Brain microvascular endothelial cell (primary cell): ENCODE measurements at regions not wholly inside any gene's neighbourhood (a gene's known extent, or its start where the extent isn't known, plus 50 kb on each side); places are given as distances from the start of the nearest gene placed in this dataset.

ENCODE experiments used
- DNase-seq: peaks from one replicate; pipeline ENCODE4 v3.0.0-alpha.2; 2020
- H3K27ac ChIP-seq: fragments of 250-450 bp; sonication (Bioruptor Pico); 2 replicates; pipeline ENCODE4 v1.5.1; 2020; ENCODE audit warnings: mild to moderate bottlenecking, moderate library complexity
- H3K27me3 ChIP-seq: fragments of 250-450 bp; sonication (Bioruptor Pico); replicated peaks from 2 replicates; pipeline ENCODE4 v1.5.1; 2020; ENCODE audit warnings: mild to moderate bottlenecking
- H3K36me3 ChIP-seq: fragments of 250-450 bp; sonication (Bioruptor Pico); replicated peaks from 2 replicates; pipeline ENCODE4 v1.5.1; 2020; ENCODE audit warnings: mild to moderate bottlenecking
- H3K4me3 ChIP-seq: 2 replicates; pipeline ENCODE4 v1.5.1; 2011; ENCODE audit warnings: low read depth, mild to moderate bottlenecking, control low read depth, low read length, moderate library complexity
- in situ Hi-C: cut with HindIII; loops from 2 replicates; pipeline ENCODE4 v1.10.0; 2017; ENCODE audit warnings: low sequenced_read_pairs, low pct_ligation_motif_present
- TF ChIP-seq, protein P1 (sequence below): IDR thresholded peaks from 2 replicates; pipeline ENCODE4 v1.5.1; 2011; ENCODE audit warnings: low read depth, mild to moderate bottlenecking, moderate library complexity, low read length, control low read depth, inconsistent platforms; ENCODE audit errors: missing control alignments

DNA sequence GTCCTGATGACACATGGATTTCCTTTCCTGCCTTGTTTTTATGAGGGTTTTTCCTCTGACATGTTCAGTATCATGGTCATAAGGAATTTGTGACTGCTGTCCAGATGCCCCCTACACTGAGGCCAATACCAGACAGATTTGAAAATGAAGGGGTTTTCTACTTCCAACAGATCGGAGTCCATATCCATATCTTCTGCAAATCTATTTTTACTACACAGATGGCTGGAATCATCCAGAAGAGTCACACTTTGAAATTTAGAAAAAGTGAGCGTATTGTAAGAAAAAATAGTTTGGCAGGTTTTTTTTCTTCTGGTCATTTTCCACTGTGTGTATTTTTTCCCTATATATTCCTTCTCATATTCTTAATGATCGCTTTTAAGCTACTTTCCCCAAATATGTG lies 197.5 kb upstream of the LRRC3B start:
- no peaks in the 10 kb centered on the region for H3K27me3 ChIP-seq
- in situ Hi-C loops: no loop called here
- TF ChIP-seq, protein P1, sequence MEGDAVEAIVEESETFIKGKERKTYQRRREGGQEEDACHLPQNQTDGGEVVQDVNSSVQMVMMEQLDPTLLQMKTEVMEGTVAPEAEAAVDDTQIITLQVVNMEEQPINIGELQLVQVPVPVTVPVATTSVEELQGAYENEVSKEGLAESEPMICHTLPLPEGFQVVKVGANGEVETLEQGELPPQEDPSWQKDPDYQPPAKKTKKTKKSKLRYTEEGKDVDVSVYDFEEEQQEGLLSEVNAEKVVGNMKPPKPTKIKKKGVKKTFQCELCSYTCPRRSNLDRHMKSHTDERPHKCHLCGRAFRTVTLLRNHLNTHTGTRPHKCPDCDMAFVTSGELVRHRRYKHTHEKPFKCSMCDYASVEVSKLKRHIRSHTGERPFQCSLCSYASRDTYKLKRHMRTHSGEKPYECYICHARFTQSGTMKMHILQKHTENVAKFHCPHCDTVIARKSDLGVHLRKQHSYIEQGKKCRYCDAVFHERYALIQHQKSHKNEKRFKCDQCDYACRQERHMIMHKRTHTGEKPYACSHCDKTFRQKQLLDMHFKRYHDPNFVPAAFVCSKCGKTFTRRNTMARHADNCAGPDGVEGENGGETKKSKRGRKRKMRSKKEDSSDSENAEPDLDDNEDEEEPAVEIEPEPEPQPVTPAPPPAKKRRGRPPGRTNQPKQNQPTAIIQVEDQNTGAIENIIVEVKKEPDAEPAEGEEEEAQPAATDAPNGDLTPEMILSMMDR: no peak

DNA sequence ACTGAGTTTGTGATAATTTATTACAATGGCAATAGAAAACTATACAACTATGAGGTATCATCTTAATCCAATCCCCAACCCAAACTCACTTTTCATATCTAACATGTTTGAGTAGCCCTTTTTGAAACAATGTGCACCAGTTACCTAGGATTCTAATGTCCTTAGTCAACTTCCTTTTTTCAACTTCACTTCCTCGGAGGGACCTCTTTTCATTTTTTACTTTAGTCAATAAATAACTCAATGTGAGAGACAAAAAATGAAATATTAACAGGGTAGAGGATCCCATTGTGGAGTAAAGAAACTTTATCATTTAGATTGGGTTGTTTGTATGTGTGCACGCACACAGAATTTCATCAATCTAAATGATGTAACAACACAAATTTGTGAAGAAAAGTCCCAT lies 193.6 kb upstream of the LRRC3B start:
- Histone ChIP-seq H3K27ac (no peak overlapping the region), H3K27me3 (no peaks in the 10 kb centered on the region), H3K36me3 (no peaks in the 10 kb centered on the region), H3K4me3 (no peak overlapping the region)
- no peak for DNase-seq
- in situ Hi-C loops: no loop called here
- TF ChIP-seq, protein P1: no peak

More for the DNA sequence above, 197.5 kb upstream of the LRRC3B start:
- Histone ChIP-seq H3K4me3 (no peak overlapping the region), H3K36me3 (no peaks in the 10 kb centered on the region), H3K27ac (no peak overlapping the region)
- no peak for DNase-seq

DNA sequence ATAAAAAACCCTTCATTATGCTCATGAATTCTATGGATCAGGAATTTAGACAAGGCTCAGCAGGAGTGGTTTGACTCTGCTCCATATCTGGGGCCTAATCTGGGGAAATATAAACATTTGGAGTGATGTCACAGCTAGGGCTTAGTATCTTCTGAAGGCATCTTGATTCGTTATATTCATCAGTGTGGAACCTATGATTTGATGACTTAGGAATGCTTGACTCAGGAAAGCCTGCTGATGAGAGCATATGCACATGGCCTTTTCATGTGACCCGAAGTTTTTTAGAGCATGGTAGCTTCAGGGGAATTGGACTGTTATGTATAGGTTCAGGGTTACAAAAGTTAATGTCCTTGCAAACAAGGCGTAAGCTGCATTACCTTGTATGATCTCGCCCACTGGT lies 184.9 kb upstream of the LRRC3B start:
- peak overlapping the region; percentile 60 for H3K27ac ChIP-seq
- H3K4me3 ChIP-seq: no peak overlapping the region
- in situ Hi-C loops: no loop called here
- TF ChIP-seq, protein P1: no peak
- H3K27me3 ChIP-seq: no peaks in the 10 kb centered on the region
- peak; percentile 69 for DNase-seq
- H3K36me3 ChIP-seq: no peaks in the 10 kb centered on the region

DNA sequence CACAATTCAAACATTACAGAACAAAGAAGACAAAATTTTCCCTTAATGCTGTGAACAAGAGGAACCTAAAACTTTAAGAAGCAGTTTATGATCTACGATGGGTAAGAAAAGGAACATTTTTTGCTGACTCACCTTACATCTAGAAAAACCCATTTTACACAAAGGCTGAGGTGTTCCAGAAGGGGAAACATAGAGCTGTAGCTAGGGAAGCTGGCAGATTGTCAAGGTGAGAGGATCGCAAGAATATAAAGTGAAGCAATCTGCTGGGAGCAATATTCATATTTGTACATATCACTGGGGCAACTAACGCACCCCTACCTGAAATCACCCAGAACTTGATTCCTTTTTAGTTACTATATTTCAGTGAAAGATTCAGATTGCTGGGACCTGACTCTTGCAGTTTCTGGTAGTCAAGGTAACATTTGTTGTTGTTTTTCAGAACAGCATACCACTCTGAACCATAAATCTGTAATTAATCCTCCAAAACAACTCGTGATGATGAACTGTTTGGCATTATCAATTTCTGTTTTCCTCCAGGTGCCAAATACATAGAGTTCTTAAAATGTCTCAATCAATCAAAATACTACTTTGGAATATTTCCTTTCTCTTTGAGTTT lies 184.1 kb upstream of the LRRC3B start:
- TF ChIP-seq, protein P1: no peak
- Histone ChIP-seq H3K36me3 (no peaks in the 10 kb centered on the region), H3K27me3 (no peaks in the 10 kb centered on the region), H3K27ac (peak overlapping the region; percentile 60), H3K4me3 (no peak overlapping the region)
- no peak for DNase-seq
- in situ Hi-C loops: no loop called here

DNA sequence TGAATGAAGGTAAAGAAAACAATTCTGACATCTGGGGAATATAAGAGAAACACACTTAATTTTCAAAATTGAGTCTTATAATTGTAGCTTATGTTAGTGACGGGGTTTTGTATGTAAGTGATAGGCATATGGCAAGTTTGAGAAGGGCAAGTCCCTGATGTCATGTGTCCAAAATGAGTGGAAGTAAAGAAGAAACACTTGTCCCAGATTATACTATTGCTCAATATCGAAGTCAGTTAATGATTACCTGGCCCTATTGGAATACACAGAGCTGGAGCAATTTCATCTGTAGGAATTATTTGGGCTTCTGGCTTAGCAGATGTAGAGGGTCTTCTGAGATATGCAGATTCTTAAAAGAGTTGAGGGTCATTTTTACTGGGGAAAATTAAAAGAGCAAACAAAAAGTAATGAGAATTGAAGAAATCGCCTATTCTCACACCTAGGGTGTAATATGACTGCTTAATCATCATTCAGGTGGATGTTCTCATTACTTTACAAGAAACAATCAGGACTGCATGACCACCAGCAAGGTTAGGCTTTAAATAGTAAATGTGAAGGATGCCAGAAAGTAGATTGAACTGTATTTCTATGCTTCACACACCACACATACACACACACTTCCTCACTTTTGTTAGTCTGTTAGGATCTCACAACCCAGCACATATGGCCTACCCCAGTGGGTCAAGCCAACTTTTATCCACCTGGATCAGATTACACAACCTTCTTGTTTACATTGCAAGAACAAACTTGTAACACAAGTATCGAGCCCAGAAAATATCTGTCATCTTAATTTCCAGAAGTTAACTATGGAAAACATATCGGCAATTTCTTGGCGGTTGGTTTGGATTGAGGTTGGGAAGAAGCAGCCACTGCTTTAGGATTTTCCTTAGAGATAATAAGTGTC lies 183.3 kb upstream of the LRRC3B start:
- no peaks in the 10 kb centered on the region for H3K27me3 ChIP-seq
- H3K27ac ChIP-seq: no peak overlapping the region
- H3K4me3 ChIP-seq: no peak overlapping the region
- no peak for DNase-seq
- no peaks in the 10 kb centered on the region for H3K36me3 ChIP-seq
- TF ChIP-seq, protein P1: no peak
- in situ Hi-C loops: no loop called here
